GM12891 (cell line): ENCODE measurements at regions not wholly inside any gene's neighbourhood (a gene's known extent, or its start where the extent isn't known, plus 50 kb on each side); places are given as distances from the start of the nearest gene placed in this dataset.

ENCODE experiments used
- PAX5 ChIP-seq: IDR thresholded peaks from 2 replicates; pipeline ENCODE4 v1.6.1; 2011; ENCODE audit warnings: low read length, moderate library complexity, mild to moderate bottlenecking; ENCODE audit not compliant: insufficient read depth, severe bottlenecking
- POLR2A ChIP-seq: IDR thresholded peaks from 2 replicates; pipeline ENCODE4 v1.6.1; 2011; ENCODE audit warnings: low read depth, low read length, control low read depth
- POLR2AphosphoS5 ChIP-seq: IDR thresholded peaks from 2 replicates; pipeline ENCODE4 v1.6.1; 2011; ENCODE audit warnings: low read depth, low read length, control low read depth
- POU2F2 ChIP-seq: IDR thresholded peaks from 2 replicates; pipeline ENCODE4 v1.6.1; 2011; ENCODE audit warnings: low read depth, mild to moderate bottlenecking, control low read depth, low read length, moderate library complexity
- SPI1 ChIP-seq: IDR thresholded peaks from 2 replicates; pipeline ENCODE4 v1.6.1; 2011; ENCODE audit warnings: low read depth, low read length, control low read depth
- TAF1 ChIP-seq: IDR thresholded peaks from 2 replicates; pipeline ENCODE4 v1.6.1; 2011; ENCODE audit warnings: low read depth, low read length, control low read depth

DNA sequence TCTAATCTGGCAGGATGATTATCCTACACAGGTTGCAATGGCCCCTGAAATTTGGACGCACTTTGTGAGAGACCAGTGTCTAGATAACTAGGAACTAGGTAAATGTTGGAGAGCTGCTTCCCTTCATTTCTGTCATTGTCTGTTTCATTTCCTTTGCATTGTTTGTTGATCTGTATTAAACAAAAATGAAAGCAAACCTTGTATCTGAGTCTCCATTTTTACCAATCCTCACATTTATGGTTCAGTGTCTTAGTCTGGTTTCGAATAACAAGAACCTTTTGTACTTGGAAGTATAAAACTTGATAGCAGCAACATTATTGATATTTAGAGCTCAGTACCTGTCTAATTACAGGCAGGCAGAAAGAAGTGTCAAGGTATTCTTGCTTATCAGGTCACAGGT, 105.5 kb downstream of the MRPS30 start:
- TF ChIP-seq TAF1 (no peak), SPI1 (no peak), PAX5 (no peak), POLR2AphosphoS5 (no peak), POLR2A (no peak), POU2F2 (no peak)
